GM18511 (cell line): ENCODE measurements at regions not wholly inside any gene's neighbourhood (a gene's known extent, or its start where the extent isn't known, plus 50 kb on each side); places are given as distances from the start of the nearest gene placed in this dataset.

Source experiments
- ATAC-seq: cut with Tn5 transposase; IDR thresholded peaks from one replicate; pipeline ENCODE4 v1.9.1; 2021; ENCODE audit warnings: mild to moderate bottlenecking, moderate library complexity; ENCODE audit not compliant: unreplicated experiment

GRCh38 chr6:127032971-127033370, 85.5 kb upstream of the RSPO3 start:
- ATAC-seq: no peak

DNA sequence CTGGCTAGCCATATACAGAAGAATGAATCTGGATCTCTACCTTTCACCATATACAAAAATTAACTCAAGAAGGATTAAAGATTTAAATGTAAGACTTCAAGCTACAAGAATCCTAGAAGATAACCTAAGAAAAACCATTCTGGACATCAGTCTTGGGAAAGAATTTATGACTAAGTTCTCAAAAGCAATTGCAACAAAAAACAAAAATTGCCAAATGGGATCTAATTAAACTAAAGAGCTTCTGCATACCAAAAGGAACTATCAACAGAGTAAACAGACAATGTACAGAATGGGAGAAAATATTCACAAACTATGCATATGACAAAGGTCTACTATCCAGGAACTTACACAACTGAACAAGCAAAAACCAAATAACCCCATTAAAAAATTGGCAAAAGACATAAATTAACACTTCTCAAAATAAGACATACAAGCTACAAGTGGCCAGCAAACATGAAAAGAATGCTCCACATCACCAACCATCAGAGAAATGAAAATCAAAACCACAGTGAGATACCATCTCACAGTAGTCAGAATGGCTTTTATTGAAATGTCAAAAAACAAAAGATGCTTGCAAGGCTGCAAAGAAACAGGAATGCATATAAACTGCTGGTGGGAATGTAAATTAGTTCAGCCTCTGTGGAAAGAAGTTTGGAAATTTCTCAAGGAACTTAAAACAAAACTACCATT, 66.8 kb upstream of the RSPO3 start:
- no peak for ATAC-seq

DNA sequence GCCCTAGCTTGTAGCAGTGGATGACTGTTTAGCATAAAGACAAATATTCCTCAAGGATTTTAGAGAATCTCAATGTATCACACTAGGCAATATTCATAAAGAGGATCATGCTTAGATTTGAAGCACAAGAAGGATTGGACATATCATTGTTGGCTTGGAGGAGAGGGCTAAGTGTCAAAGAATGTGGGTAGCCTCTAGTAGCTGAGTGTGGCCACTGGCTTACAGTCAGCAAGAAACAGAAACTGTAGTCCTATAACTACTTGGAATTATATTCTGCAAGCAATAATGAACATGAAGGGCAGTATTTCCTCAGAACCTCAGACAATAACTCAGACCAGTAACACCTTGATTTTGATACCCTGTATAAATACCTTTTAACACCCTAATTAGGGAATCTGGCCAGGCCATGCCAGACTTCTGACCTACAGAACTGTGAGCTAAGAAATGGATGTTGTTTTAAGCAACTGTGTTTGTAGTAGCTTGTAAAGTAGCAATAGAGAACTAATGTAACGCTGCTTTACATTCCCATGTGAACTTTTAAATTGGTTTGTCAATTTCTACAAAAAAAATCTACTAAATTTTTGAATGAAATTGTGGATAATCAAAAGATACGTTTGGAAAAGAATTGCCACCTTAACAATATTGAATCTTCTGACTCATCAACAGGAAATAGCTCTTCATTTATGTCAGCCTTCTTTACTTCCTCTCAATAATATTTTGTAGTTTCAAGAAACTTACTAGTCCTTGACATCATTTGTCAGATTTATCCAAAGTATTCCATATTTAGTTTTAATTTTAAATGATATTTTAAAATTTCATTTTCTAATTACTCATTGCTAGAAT, 65.2 kb upstream of the RSPO3 start:
- no peak for ATAC-seq

GRCh38 chr6:127053875-127054235, 64.6 kb upstream of the RSPO3 start:
- no peak for ATAC-seq

DNA sequence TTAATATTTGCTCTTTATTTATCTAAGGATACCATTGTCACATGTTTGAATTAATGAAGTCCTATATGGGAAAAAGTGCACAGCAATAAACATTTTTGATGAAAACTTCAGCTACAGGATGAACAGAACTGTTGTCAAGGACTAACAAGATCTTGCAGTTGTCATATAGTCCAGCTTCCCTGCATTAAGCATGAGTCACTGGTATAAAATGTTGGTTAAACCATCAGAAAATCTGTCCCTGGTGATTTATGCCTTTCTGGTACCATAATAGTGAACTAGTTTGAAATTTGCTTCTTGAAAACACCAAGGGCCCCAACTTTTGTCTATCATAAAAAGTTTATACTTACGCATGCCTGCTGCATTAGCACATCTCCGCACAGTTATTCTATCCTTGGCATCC, 60.4 kb upstream of the RSPO3 start:
- no peak for ATAC-seq

DNA sequence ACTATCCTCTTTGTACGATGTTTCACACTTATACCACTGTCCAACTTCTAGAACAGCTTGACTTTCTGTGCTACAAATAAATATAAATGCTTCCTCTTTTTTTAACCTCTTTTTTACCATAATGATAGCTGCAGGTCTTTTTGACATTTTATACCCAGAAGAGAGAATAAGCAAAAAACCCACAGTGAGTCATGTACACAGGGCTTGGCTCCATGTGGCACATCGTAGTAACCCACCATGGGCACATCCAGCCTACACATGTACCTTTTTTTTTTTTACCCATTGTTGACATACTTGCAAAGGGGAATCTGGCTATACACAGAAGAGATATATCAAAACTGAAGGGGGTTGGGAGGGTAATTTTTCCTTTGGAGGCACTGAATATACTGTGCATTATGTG, 59.5 kb upstream of the RSPO3 start:
- ATAC-seq: no peak
